ENCODE measurements at regions not wholly inside any gene's neighbourhood (a gene's known extent, or its start where the extent isn't known, plus 50 kb on each side); places are given as distances from the start of the nearest gene placed in this dataset.
A peak's percentile ranks its signal among the peaks of the same experiment; 100 is the strongest.
"Not testable (repeated sequence)": the region's sequence is repeated elsewhere in the genome, so short reads cannot be mapped to it uniquely, and the experiment has no call there.

GRCh38 chr5:93359296-93359959 is 221.6 kb downstream of the NR2F1-AS1 start:
- DNase-seq, result no peak

- no peak for DNase-seq
Measured at GRCh38 chr5:93358176-93358575, 222.8 kb downstream of the NR2F1-AS1 start.

- DNase-seq, result no peak
Measured at GRCh38 chr5:93357686-93358085, 223.3 kb downstream of the NR2F1-AS1 start.

- no peak for DNase-seq
Measured at GRCh38 chr5:93355691-93356090, 225.3 kb downstream of the NR2F1-AS1 start.

- DNase-seq, result no peak
Measured at GRCh38 chr5:93352186-93352585, 228.8 kb downstream of the NR2F1-AS1 start.

GRCh38 chr5:93349613-93350012 is 231.4 kb downstream of the NR2F1-AS1 start:
- DNase-seq, result no peak

GRCh38 chr5:93348231-93348630 is 232.8 kb downstream of the NR2F1-AS1 start:
- no peak for DNase-seq

- not testable (repeated sequence) for DNase-seq
Measured at GRCh38 chr5:93346850-93347249, 234.2 kb downstream of the NR2F1-AS1 start.

- DNase-seq, result no peak
Measured at GRCh38 chr5:93346301-93346700, 234.7 kb downstream of the NR2F1-AS1 start.

- no peak for DNase-seq
Measured at GRCh38 chr5:93343570-93343969, 237.4 kb downstream of the NR2F1-AS1 start.

GRCh38 chr5:93342563-93343061 is 238.4 kb downstream of the NR2F1-AS1 start:
- DNase-seq, result peak in 1 of 14 donors; percentile 8

- no peak for DNase-seq
Measured at GRCh38 chr5:93340881-93341280, 240.1 kb downstream of the NR2F1-AS1 start.

- no peak for DNase-seq
Measured at GRCh38 chr5:93337138-93337537, 243.9 kb downstream of the NR2F1-AS1 start.

GRCh38 chr5:93336330-93337110 is 244.5 kb downstream of the NR2F1-AS1 start:
- DNase-seq, result no peak

- DNase-seq, result no peak
Measured at GRCh38 chr5:93331863-93332262, 249.2 kb downstream of the NR2F1-AS1 start.

- no peak for DNase-seq
Measured at GRCh38 chr5:93331241-93331640, 249.8 kb downstream of the NR2F1-AS1 start.

GRCh38 chr5:93330506-93330905 is 250.5 kb downstream of the NR2F1-AS1 start:
- no peak for DNase-seq

GRCh38 chr5:93329756-93330155 is 251.3 kb downstream of the NR2F1-AS1 start:
- no peak for DNase-seq

- no peak for DNase-seq
Measured at GRCh38 chr5:93328833-93329232, 252.2 kb downstream of the NR2F1-AS1 start.

GRCh38 chr5:93327605-93328004 is 253.4 kb downstream of the NR2F1-AS1 start:
- no peak for DNase-seq

GRCh38 chr5:93325946-93326345 is 255.1 kb downstream of the NR2F1-AS1 start:
- no peak for DNase-seq

GRCh38 chr5:93322974-93323860 is 257.8 kb downstream of the NR2F1-AS1 start:
- no peak for DNase-seq

- no peak for DNase-seq
Measured at GRCh38 chr5:93320920-93321445, 260.0 kb downstream of the NR2F1-AS1 start.

Measured in C1 segment of cervical spinal cord (tissue), 14 donors.